ENCODE measurements at regions not wholly inside any gene's neighbourhood (a gene's known extent, or its start where the extent isn't known, plus 50 kb on each side); places are given as distances from the start of the nearest gene placed in this dataset.

DNA sequence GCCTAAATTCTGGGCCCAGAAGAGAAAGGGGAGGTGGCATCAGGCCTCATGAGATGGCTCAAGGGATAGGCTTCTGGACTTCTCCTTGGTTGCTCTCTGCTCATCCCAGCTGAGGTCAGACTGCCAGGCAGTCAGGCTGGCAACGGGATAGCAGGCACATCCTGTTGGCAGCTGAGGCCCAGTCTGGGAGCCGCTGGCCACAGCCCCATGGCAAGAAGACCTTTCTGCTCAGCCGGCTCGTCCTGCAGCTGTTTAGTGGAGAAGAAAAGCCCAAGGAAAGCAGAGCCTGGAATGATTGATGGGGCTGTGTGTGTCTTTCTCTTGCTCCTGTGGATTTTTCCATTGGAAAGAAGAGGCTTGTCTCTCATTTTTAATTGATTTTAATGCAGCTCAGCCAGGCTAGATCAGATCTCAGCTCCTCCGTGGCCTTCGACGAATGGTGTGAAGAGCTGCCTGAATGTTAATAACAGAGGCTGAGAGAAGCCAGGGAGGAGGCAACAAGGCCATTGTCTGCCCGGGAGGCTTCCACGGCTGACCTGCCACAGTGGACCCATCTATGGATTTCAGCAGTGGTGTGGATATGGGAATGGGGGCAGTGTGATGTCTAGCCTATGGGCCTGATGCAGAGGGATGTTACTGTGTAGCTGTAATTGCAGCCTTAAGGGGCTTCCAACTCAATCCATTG, 99.5 kb downstream of the HS1BP3 start:
- CTCF ChIA-PET, result interaction anchor here (0.7 kb wide), 1 partner anchor 14 kb away, joined by 3 read pairs; no protein-coding TSS in a partner anchor
- TF ChIP-seq, protein P1, sequence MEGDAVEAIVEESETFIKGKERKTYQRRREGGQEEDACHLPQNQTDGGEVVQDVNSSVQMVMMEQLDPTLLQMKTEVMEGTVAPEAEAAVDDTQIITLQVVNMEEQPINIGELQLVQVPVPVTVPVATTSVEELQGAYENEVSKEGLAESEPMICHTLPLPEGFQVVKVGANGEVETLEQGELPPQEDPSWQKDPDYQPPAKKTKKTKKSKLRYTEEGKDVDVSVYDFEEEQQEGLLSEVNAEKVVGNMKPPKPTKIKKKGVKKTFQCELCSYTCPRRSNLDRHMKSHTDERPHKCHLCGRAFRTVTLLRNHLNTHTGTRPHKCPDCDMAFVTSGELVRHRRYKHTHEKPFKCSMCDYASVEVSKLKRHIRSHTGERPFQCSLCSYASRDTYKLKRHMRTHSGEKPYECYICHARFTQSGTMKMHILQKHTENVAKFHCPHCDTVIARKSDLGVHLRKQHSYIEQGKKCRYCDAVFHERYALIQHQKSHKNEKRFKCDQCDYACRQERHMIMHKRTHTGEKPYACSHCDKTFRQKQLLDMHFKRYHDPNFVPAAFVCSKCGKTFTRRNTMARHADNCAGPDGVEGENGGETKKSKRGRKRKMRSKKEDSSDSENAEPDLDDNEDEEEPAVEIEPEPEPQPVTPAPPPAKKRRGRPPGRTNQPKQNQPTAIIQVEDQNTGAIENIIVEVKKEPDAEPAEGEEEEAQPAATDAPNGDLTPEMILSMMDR (conservative IDR thresholded peaks at IDR 0.05; ENCODE audit: low read depth), result no peak
- H3K27ac ChIP-seq, result no peak overlapping the region
- no peak for DNase-seq (ENCODE audit: low spot score)
- POLR2A ChIA-PET (ENCODE audit: low non-redundant PET), result no interaction called here

DNA sequence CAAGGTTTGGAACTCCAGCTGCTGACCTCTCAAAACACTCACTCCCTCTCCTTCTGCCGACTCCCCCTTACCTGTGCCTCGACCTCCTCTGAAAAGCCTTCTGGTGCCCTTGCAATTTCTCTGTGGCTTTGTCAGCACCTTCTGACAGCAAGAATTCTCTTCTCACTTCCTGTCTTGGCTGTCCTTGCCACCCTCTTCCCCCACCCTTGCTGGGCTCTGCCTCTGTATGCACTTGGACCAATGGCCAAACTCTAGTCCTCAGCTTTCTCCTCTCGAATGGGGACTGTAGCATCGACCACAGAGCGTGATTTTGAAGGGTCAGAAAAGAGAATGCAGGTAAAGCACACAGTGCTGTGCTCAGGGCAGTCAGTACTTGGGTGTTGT, 99.0 kb downstream of the HS1BP3 start:
- CTCF ChIA-PET, result no interaction called here
- TF ChIP-seq, protein P1 (conservative IDR thresholded peaks at IDR 0.05; ENCODE audit: low read depth), result no peak
- H3K27ac ChIP-seq, result no peak overlapping the region
- POLR2A ChIA-PET (ENCODE audit: low non-redundant PET), result no interaction called here
- no peak for DNase-seq (ENCODE audit: low spot score)

DNA sequence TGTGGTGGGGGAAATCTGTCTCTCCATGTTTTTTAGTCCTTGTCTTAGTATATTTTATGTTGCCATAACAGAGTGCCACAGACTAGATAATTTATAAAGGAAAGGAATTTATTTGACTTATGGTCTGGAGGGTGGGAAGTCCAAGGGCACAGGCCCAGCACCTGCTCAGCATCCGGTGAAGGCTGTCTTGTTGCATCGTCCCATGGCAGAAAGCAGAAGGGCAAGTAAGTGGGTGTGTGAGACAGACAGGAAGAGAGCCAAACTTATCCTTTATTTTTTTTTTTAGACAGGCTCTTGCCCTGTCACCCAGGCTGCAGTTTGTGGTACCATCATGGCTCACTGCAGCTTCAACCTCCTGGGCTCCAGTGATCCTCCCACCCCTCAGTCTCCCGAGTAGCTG, 98.1 kb downstream of the HS1BP3 start:
- H3K27ac ChIP-seq, result no peak overlapping the region
- ChIA-PET CTCF (no interaction called here), POLR2A (ENCODE audit: low non-redundant PET) (no interaction called here)
- DNase-seq (ENCODE audit: low spot score), result no peak
- TF ChIP-seq, protein P1 (conservative IDR thresholded peaks at IDR 0.05; ENCODE audit: low read depth), result no peak

DNA sequence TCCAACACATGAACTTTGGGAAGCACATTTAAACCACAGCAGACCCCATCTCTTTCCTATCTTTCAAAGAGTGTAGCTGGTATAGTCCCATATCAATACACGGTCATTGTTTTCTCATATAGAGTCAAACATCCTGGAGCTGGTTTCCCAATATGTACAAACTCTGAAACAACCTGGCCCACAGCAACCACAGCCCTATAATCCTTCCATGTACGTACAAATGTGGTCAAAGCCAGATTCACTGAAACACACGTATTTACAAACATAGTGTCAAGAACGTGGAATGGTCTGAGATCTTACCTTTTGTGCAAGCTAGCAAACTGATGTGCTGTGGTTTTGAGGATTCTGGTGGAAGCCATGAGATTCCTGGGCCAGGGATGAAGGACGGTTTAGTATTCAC, 97.3 kb downstream of the HS1BP3 start:
- TF ChIP-seq, protein P1 (conservative IDR thresholded peaks at IDR 0.05; ENCODE audit: low read depth), result no peak
- no peak for DNase-seq (ENCODE audit: low spot score)
- ChIA-PET POLR2A (ENCODE audit: low non-redundant PET) (no interaction called here), CTCF (interaction anchor here (0.9 kb wide), 1 partner anchor 16 kb away, joined by 4 read pairs; no protein-coding TSS in a partner anchor)
- H3K27ac ChIP-seq, result no peak overlapping the region

DNA sequence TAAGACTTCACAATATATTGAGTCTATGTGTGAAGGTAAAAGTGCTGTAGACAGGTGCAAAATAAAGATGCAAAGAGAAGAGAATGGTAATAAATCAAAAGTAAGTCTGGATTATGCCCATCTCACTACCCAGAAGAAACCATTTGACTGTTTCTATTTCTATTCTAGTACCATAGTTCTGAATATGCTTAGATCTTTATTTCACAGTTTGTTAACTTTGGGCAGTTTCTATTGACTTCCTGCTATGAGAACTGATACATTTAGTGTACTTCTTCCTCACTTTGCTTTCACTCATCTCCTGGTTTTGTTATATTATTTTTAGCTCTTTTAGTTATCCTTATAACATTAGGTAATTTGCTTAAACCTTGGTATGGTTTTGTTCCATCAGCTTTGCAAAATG, 94.9 kb downstream of the HS1BP3 start:
- TF ChIP-seq, protein P1 (conservative IDR thresholded peaks at IDR 0.05; ENCODE audit: low read depth), result no peak
- ChIA-PET POLR2A (ENCODE audit: low non-redundant PET) (no interaction called here), CTCF (no interaction called here)
- no peak for DNase-seq (ENCODE audit: low spot score)
- H3K27ac ChIP-seq, result no peak overlapping the region

DNA sequence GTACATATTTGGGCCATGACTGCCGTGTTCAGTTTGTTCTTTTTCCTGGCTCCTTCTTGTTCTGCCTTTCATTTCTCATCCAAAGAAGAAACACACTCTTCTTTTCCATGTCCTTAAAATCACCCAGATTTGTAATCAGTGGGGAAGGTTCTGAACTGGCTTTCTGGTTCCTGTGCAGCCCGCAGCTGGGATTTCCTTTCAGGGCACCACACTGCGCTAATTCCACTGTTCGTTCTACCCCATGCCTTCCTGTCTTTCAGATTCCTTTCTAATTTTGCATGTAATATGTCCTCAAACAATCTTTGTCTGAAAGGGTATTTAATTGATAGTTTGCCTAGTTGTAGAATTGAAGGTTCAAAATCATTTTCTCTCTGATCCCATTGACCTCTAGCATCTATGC, 94.1 kb downstream of the HS1BP3 start:
- POLR2A ChIA-PET (ENCODE audit: low non-redundant PET), result no interaction called here
- H3K27ac ChIP-seq, result no peak overlapping the region
- DNase-seq (ENCODE audit: low spot score), result no peak
- CTCF ChIA-PET, result no interaction called here
- TF ChIP-seq, protein P1 (conservative IDR thresholded peaks at IDR 0.05; ENCODE audit: low read depth), result no peak

All from RWPE1 (cell line).